ENCODE measurements at regions not wholly inside any gene's neighbourhood (a gene's known extent, or its start where the extent isn't known, plus 50 kb on each side); places are given as distances from the start of the nearest gene placed in this dataset.

DNA sequence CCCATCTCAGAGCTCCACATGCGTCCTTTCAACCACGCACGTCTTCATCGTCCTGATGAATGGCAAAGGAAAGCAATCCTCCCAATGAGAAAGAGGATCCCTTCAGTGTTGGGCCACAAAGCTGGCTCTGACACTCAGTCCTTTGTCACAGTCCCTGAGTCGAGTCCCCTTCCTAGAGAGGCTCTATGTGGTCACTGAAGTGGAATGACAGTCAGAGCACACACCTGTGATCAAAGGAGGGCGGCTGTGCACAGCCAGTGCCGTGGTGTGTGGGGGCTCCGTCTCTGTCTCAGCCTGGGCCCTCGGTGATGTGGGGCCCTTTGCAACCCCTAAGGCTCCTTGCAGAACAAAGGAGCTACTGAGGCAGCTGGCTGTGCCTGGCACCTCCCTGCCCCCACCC lies 157.3 kb upstream of the APCDD1 start:
- no peak for DNase-seq (ENCODE audit: low read depth in 4 of 4, low spot score in 2 of 4)

DNA sequence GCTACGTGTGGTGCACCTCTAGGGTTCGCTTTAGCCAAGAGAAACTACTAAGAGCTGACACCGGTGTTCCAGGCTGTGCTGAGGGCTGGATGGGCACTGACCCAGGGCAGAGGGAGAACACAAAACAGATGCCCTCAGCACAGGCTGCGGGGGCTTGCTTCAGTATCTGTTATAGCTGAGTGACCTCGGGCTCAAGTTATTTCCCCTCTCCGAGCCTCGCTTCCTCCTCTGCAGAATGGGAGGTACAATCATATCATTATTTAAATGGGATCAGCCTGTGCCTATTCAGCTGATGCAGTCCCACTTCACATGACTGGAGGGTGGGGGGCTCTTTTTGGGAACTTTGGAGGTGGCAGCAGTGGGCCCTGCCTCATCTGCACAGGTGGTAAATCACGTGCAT lies 156.1 kb upstream of the APCDD1 start:
- DNase-seq (ENCODE audit: low read depth in 4 of 4, low spot score in 2 of 4) = no peak

DNA sequence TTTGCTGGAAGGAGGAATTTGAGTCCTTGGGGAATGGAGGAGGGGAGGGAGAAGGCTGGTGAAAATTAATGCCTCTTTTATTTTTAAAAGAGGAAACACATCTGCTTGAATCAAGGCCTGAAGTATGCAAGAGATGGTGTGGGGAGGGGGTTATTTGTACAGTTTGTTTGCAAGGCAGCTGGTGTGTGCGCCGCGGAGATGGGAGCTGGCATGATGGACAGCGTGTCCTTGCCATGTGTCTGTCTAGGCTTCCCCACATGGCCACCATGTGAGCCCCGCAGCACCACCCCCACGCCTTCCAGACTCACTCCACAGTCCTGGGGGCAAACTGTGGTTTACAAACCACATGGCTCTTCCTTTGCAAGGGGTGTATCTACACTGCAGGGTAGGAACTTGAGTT lies 154.8 kb upstream of the APCDD1 start:
- no peak for DNase-seq (ENCODE audit: low read depth in 4 of 4, low spot score in 2 of 4)

DNA sequence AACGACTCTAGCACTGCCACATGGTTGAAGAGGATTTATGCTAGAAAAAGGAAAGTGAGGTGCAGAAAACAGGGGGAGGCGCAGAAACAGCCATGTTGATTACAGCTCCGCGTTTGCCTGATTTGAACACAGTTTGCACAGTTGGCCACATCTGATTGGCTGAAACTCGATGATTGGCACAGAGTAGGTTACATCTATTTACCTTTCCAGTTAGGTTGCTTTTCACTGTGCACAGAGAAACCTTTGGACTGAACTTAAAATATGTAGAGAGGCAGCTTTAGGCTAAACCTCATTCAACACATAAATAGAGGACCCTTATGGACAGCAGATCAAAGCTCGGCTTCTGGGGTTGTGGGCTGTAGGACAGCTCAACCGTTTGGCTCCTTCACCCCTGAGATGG lies 153.7 kb upstream of the APCDD1 start:
- DNase-seq (ENCODE audit: low read depth in 4 of 4, low spot score in 2 of 4) = no peak

DNA sequence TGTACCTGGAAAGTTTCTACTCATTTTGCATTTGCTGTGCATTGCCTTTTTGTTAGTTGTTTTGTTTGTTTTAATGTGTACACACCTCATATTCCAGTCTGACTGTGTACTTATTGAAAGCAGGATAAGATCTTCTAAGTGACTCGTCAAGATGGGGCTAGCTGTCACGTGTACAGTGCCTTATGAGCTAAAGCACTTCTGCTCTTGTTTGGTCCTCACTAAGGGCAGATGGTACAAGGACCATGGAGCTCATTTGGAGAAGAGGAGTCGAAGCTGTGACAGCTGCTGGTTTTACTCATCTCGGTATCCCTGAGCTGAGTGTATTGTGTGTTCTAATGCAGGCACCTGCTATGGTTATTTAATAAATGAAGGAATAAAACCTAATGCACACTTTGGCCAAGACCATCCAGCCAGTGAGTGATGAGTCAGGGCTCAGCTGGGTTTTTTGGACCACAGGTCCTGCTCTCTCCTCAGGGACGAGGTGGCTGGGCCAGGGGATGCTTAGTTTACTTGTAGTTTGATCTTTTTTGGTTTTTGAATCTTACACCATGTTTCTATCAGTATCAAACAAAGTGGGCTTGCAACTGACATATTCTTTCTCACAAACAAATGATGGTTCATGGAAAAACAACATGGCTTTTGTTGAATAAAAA lies 152.5 kb upstream of the APCDD1 start:
- DNase-seq (ENCODE audit: low read depth in 4 of 4, low spot score in 2 of 4) = no peak

DNA sequence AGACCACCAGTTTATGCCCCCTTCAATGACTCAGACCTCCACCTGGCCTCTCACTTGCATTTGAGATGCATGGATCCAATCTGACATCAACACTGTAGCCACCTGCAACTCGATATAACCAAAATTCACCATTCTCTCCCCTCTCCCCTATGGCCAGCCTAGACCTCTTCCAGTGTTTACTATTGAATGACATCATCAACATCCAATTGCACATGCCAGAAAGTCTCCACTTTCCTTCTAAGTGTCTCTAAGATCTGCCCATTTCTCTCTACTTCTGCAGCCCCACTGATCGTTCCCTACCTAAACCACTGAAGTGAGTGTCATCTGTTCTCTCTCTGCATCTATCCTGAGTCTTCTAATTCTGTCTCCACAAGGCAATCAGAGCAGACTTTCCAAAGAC lies 151.3 kb upstream of the APCDD1 start:
- no peak for DNase-seq (ENCODE audit: low read depth in 4 of 4, low spot score in 2 of 4)

DNA sequence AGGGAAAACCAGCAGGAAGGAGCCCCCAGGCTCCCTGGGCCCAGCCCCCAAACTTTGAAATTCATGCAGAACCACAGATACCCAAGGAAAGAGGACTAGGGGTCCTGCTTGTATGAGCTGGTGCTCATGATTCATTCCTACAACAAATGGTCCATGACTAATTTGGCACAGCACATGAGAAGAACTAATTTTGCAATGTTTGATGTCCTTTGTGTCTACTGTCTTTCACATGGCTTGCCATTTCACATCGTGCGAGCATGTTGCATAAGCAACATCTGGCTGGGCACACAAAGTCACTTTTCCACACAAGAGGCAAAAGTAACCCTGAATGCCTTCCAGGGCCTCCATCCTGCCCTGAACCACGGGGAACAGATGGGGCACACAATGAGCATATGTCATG lies 149.6 kb upstream of the APCDD1 start:
- no peak for DNase-seq (ENCODE audit: low read depth in 4 of 4, low spot score in 2 of 4)

DNA sequence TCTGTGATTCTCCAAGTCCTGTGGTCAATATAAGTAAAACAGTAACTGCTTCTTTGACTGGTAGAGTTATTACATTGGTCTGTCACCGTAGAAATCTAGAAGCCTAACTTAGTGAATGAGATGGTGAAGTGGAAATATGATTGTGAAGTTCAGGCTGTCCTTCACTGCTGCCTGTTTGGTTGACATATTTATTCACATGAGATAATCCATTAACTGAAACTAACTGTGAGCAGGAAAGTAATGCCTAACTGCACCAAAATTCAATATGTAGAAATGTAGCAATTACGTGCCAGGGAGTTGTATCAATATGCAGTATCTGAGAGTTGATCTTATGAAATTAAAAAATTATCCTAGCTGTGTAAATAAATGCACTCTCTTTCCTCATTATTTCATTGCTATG lies 147.7 kb upstream of the APCDD1 start:
- DNase-seq (ENCODE audit: low read depth in 4 of 4, low spot score in 2 of 4) = no peak

DNA sequence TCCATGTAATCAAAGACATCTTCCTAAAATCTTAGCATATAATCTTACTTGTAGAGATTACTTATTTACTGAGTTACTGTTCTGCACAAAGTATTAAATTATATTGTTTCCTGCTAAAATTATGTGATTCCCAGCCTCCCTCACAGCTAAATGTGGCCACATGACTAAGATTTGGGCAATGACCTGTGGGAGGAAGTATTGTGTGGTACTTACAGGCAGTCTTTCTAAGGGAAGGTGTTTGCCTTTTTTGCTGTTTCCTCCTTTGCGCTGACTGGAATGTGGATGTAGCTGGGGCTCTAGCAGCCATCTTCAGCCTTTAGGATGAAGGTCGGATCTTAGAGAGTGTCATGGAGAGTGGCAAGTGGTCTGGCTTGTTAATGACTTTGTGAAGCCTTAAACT lies 146.3 kb upstream of the APCDD1 start:
- no peak for DNase-seq (ENCODE audit: low read depth in 4 of 4, low spot score in 2 of 4)

DNA sequence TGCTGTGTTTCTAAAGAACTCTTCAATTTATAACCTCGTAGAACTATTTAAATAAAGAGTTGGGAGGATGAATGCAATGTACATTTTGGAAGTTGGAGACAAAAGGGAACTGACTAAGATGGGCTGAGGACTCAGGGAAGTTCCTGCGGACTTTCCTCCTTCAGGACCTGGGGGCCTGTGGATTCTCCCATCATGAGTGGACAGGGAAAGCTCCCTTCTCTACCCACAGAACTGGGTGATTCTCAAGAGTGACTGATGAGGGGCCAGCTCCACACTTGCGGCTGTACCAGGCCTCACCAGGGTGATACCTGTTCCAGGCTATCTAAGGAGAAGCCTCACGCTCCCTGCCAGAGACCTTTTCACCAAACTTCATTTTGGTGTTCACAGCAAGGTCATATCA lies 143.8 kb upstream of the APCDD1 start:
- no peak for DNase-seq (ENCODE audit: low read depth in 4 of 4, low spot score in 2 of 4)

DNA sequence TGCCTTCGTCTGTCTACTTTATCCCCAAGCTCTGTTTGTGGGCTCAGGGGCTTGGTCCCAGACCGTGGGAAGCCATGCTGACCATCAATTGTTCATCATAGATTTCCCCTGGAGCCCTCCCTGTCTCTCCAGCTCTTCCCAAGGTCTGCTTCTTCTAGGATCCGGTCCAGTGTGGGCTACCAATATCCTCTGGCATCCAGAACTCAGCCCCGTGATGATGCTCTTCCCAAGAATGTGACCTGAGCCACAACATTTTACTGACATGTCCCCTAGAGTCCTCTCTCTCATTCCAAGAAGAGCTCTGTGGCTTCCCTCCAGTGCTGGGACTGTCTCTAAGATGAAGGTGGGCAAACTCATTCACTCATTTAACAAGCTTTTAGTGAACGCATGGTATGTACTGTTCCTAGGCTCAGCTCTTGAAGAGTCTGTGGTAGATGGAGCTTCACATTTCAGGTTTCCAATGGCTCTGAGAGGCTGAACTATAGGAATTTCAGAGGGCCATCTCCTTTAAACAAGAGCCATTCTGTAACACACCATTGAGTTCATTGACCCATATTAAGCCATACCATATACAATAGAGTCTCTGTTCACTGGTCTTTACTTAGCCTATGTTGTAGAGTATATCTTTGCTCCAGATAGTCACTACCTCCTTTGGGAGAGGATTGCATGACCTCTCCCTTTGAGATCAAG lies 142.0 kb upstream of the APCDD1 start:
- DNase-seq (ENCODE audit: low read depth in 4 of 4, low spot score in 2 of 4) = no peak

DNA sequence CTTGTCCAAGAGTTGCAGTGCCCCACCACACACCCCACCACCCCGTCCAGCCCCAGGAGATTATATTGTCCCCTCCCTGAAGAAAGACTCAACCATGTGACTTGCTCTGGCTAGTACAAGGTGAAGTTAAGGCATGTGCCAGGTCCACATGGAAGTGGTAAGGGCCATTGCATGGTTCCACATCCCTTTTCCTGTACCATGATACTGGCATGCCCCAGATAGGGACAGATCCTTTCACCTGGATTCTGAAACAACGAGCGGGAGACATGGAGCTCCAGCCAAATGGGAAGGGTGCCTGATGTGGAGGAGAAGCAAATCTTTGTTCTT lies 141.5 kb upstream of the APCDD1 start:
- no peak for DNase-seq (ENCODE audit: low read depth in 4 of 4, low spot score in 2 of 4)

DNA sequence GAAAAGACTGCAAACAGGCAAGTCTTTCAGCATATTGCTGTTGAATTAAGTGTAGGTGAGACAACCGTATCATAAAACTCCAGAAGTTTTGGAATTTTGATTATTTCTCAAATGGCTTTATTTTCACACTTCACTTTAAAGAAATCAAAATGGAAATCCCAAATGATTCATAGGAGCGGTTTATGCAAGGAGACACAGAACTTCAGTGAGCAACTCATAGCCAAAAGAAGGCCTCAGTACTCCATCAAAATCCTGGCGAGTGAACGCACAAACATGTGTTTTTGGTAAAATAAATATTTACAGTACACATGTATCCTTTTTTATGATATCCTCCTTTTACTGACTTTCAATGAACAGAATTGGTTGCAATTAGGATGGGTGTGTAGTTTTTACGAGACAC lies 140.4 kb upstream of the APCDD1 start:
- DNase-seq (ENCODE audit: low read depth in 4 of 4, low spot score in 2 of 4) = no peak

DNA sequence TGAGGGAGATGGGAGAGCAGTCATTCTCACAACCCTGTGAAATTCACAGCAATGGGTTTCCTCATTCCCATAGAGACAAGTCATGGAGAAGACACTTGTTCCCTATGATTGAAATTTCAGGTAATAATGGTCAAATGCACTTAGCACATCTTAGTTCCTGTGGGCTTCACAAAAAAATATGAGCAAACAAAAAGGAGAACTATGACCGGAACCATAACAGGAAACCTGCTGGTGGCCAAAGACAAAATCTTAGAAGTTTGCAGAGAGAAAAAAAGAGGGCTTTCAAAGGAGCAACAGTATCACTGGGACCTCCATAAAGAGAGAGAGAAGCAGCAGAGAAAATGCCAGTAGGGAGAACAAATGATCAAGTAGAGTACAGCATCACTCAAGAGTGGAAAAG lies 138.9 kb upstream of the APCDD1 start:
- DNase-seq (ENCODE audit: low read depth in 4 of 4, low spot score in 2 of 4) = no peak

DNA sequence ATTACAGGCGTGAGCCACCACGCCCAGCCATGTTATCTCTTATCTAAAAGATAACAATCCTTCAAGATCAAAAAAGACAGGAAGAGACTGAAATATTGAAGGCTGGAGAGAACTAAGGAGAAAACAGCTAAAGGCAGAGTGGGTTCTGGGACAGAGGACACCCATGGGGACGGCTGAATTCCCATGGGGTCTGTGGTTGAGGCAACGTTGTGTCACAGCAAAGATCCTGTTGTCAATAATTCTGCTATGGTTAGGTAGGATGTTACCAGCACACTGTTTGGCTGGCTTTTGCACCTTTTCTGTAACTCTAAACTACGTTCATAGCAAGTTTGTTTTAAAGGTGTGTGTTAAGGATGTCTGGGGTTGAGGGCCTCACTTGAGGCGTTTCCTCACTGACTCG lies 137.7 kb upstream of the APCDD1 start:
- DNase-seq (ENCODE audit: low read depth in 4 of 4, low spot score in 2 of 4) = no peak

DNA sequence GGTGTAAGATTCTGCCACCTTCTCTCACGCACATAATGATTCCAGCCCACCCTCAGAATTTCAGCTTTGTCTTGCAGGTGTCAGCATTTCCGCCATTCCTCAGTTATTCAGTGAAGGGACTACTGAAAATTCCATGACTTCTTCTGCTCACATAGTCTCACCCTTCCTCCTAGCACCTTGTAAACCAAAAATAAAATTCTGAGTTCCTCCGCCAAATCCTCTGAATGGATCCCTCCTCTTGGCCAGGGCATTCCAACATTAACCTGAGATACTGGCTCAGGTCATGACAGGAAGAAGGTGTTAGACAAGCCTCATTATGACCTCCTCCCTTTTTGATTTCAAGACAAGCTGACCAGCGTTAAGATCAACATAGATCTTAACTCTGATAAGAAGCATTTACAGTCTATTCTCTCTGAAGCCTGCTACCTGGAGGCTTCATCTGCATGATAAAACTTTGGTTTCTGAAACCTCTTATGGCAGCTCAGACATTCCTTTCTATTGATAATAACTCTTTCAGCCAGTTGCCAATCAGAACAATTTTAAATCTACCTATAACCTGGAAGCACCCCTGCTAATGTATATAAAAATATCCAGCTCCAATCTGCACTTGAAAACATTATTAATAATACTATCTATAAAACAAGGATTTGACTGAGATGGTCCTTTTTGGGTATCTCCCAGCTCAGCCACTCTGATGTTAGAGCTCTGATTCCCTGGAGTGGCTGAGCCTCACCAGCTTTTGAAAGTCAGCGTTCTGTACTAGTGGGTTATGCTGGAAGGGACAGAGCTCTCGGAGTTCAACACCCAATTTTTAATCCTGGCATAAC lies 136.4 kb upstream of the APCDD1 start:
- DNase-seq (ENCODE audit: low read depth in 4 of 4, low spot score in 2 of 4) = no peak

DNA sequence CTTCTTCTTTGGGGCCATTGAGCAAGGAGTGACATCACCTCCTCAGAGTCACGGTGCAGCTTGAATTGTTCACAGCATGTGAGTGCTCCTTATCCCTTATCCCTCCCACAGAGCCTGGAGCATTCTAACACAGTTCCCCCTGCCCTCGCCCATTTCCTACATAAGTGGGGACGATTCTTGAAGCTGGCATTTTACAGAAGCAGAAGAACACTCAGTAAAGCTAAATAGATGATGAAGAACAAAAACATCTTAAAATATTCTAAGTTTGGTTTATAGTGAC lies 135.8 kb upstream of the APCDD1 start:
- no peak for DNase-seq (ENCODE audit: low read depth in 4 of 4, low spot score in 2 of 4)

DNA sequence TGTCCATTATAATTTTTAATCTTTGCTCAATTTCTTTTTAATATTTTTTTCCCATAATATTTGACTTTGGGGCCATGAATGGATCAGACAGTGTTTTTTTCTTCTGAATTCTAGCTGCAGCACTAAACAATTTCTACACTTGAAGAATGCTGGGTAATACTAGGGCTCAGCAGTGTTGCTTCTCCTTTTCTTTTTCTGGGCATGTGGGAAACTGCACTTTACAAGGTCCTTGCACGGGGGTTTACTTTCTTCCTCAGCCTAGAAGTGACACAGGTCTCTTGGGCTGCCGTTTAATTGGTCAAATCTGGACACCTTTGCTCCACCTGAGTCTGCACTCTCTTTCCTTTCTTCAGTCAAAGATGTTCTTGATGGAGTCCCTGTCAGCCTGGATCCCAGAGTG lies 135.4 kb upstream of the APCDD1 start:
- no peak for DNase-seq (ENCODE audit: low read depth in 4 of 4, low spot score in 2 of 4)

DNA sequence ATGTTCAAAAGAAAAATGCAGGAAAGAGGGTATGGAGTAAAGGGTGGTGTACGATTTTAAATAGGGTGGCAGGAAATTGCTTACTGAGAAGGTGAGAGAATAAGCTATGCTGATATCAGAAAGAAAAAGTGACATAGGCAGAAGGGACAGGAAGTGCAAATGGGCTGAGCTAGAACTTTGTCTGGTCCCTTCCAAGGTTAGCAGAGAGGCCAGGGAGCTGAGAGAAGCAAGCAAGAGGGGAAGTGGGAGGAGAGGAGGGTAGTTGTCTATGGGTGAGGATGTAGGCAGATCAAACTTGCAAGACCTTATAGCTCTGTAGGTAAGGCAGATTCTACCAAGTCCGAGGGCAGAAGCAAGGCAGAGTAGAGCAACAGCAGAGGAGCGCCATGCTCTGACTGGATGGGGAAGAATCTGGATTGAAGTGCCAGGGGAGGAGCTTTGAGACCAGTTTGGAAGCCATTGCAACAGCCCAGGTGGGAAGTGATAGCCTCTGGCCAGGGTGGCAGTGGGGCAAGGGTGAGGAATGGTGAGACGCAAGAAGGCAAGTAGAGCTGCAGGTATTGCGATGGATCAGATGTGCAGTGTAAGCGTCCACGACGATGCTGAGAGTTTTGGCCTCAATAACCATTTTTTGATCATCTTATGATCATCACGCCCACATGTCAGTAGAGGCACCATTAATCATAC lies 134.4 kb upstream of the APCDD1 start:
- DNase-seq (ENCODE audit: low read depth in 4 of 4, low spot score in 2 of 4) = no peak

DNA sequence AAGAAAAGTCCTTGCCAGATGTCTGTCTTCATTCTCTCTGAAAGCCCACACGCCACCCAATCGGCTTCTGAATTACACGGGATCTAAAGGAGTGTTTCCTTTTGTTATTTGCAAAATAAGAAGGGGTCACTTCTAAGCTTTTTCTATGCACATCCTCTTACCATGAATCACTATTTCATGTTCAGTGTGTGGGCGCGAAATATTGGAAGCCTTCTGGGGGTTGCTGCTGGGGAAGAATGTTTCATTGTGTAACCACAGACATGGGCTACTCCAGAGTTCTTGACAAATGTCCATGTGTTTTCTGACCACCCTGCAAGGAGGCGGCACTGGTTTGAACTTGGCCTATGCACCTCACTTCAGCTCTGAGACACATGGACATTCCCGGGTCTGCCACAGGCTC lies 133.6 kb upstream of the APCDD1 start:
- no peak for DNase-seq (ENCODE audit: low read depth in 4 of 4, low spot score in 2 of 4)

DNA sequence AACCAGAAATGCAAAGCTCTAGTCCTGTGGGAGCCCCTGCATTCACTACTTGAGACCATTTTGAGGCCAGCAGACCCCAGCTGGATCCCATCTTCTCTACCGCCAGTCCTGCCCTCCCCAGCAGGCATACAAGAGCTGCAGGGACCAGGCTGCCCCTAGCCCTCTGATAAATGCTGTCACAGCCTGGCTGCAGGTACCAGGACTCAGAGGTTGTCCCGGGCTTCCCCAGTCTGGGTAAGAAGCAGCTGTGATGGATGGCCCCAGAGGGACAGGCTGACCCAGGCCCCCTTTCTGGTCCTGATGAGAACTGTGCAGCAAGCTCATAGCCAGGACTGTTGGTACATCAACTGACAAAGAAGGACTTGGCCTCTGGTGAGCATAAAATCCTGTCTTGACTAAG lies 132.9 kb upstream of the APCDD1 start:
- no peak for DNase-seq (ENCODE audit: low read depth in 4 of 4, low spot score in 2 of 4)

DNA sequence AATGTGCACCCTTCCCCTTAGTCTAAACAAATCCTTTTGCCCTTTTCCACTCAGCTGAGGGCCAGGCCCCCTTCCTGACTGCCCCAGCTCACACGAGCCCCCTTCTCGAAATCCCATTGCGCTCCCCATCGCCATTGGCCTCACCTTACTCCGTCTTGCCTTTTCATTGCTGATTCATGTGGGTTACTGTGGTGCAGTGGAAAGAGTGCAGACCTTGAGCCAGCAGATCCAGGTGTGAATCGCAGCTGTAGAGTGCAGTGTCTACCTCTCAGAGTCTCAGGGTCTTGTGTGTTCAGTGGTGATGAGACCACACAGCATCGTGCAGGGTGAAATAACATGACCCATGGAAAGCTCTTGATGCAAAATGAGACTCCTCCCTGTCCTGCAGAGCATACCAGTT lies 132.4 kb upstream of the APCDD1 start:
- no peak for DNase-seq (ENCODE audit: low read depth in 4 of 4, low spot score in 2 of 4)

Data from left renal cortex interstitium (tissue), 4 donors.